ENCODE measurements at regions not wholly inside any gene's neighbourhood (a gene's known extent, or its start where the extent isn't known, plus 50 kb on each side); places are given as distances from the start of the nearest gene placed in this dataset.

DNA sequence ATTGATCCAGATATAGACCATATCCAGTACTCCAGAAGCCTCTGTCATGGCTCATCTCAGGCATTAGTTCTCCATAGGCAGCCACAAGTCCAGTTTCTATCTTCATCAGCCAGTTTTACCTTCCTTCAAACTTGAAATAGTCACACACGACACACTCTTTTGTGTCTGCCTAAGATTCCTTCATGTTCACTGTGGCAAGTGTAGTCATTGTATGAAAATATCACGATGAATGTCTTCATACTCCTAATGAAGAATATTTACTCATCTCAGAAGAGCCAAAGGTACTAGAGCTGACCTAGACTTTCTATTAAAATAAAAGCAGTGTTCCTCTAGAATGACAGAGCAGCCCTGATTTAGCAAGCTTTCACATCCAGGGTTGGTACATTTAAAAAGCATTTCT lies 230.7 kb downstream of the SNX13 start:
- TF ChIP-seq, protein P1, sequence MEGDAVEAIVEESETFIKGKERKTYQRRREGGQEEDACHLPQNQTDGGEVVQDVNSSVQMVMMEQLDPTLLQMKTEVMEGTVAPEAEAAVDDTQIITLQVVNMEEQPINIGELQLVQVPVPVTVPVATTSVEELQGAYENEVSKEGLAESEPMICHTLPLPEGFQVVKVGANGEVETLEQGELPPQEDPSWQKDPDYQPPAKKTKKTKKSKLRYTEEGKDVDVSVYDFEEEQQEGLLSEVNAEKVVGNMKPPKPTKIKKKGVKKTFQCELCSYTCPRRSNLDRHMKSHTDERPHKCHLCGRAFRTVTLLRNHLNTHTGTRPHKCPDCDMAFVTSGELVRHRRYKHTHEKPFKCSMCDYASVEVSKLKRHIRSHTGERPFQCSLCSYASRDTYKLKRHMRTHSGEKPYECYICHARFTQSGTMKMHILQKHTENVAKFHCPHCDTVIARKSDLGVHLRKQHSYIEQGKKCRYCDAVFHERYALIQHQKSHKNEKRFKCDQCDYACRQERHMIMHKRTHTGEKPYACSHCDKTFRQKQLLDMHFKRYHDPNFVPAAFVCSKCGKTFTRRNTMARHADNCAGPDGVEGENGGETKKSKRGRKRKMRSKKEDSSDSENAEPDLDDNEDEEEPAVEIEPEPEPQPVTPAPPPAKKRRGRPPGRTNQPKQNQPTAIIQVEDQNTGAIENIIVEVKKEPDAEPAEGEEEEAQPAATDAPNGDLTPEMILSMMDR (IDR thresholded peaks at IDR 0.05; ENCODE audit: low read length) = no peak
- TF ChIP-seq EZH2phosphoT487 (IDR thresholded peaks at IDR 0.05; ENCODE audit: low read length) = no peak

Measured in MM.1S (cell line).